ENCODE measurements at regions not wholly inside any gene's neighbourhood (a gene's known extent, or its start where the extent isn't known, plus 50 kb on each side); places are given as distances from the start of the nearest gene placed in this dataset.

- DNase-seq, result no peak
These were observed 163.4 kb downstream of the NUAK1 start for GRCh38 chr12:105975351-105975750.

GRCh38 chr12:105977236-105977635 is 161.5 kb downstream of the NUAK1 start:
- no peak for DNase-seq

DNA sequence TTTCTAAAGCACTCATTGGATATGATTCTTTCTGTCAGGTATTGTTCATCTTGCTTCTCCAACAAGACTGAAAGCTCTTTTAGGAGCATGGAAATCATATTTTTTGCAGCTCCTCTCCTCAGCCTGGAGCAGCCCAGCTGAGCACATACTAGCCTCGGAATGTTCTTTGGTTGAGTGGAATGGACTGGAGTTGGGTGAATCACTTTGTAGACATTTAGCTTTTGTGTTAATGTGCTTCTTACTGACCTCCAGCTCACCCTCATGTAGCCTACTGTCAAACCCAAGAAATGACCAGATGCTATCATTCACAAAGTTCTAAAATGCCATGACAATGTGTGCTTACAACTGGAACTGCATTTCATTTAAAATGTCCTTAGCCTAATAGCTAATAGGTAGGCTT is 161.1 kb downstream of the NUAK1 start:
- no peak for DNase-seq

DNA sequence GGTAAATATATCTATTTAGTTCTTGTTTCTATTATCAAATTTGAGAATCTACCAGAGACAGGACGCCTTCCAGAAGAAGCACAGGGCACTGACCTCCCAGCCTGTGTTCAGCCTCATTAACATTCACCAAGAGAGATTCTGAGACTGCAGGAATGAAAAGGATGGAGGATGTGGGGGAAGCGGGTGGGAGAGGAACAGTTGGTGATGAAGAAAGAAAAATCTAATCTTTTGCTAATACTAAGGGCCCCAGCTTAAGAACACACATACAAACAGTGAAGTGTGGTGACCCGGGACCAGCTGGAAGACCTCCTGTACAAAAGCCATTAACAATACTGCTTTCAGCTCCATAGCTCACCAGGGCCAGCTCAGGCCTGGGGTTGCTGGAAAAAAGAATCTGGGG is 160.5 kb downstream of the NUAK1 start:
- DNase-seq, result no peak

DNA sequence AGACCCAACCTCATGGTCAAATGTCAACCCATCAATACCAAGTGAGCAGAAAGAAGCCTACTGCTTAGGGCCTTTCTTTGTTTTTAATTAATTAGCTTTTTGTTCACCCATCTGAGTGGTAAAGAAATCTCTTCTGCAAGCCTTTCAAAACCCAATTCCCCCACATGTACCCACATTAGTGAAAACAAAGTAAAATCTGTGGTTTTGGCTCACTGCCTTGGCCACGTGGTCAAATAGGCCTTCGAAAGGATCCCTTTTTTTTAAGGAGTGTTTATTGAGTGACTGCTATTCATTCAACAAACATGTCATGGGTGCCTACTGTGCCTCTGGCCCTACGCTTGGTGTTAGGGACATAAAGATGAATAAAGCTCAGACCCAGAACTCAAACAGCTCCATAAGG is 160.1 kb downstream of the NUAK1 start:
- DNase-seq, result no peak

GRCh38 chr12:105980085-105980484 is 158.7 kb downstream of the NUAK1 start:
- no peak for DNase-seq

DNA sequence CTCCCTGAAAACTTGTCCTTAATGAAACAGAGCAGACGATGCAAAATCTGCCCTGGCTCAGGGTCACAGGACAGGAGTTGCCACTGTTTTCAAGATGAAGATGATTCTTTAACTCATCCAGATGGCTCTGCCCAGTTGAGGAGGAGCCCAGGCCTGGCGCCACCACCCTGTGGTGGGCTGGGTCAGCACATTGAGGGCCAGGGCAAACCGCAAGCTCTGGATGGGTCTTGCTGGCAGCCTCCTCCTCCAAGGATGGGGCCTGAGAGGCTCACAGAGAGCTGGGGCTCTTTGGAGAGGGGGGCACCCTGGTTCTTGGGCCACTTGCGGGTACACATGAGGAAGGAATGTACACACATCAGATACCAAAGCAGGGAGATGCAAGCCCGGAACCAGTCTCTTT is 158.2 kb downstream of the NUAK1 start:
- DNase-seq, result no peak

- DNase-seq, result no peak
These were observed 156.7 kb downstream of the NUAK1 start for GRCh38 chr12:105982022-105982421.

GRCh38 chr12:105983622-105984320 is 155.0 kb downstream of the NUAK1 start:
- no peak for DNase-seq

DNA sequence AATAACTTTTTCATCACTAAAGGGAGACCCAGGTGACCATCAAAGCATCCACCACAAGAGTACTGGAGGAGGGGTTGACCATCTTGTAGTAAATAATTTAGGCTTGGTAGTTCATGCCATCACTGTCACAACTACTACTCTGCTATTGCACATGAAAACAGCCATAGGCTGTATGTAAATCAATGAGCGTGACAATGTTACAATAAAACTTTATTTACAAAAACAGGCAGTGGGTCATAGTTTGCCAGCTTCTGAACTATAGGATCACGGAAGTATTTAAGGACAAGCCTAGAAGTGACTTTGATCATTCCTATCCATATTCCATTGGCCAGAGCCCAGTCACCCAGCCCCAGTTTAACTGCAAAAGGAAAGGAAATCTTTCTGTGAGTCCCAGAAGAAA is 153.4 kb downstream of the NUAK1 start:
- no peak for DNase-seq

- DNase-seq, result no peak
These were observed 151.7 kb downstream of the NUAK1 start for GRCh38 chr12:105986779-105987684.

DNA sequence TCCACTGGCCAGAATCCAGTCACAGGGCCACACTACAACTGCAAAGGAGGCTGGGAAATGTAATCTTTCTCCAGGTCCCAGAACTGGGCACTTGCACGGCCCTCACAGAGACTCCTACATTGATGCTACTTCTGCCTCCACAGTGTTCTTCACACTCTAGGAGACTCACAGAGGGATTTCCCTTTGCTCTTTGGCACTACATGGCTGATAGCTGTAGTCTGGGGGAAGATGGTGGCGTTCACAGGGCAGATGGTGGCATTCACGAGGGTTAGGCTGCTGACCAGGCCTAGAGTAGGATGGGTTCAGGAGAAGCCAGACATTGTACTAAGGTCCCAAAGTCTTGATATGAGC is 151.1 kb downstream of the NUAK1 start:
- no peak for DNase-seq

DNA sequence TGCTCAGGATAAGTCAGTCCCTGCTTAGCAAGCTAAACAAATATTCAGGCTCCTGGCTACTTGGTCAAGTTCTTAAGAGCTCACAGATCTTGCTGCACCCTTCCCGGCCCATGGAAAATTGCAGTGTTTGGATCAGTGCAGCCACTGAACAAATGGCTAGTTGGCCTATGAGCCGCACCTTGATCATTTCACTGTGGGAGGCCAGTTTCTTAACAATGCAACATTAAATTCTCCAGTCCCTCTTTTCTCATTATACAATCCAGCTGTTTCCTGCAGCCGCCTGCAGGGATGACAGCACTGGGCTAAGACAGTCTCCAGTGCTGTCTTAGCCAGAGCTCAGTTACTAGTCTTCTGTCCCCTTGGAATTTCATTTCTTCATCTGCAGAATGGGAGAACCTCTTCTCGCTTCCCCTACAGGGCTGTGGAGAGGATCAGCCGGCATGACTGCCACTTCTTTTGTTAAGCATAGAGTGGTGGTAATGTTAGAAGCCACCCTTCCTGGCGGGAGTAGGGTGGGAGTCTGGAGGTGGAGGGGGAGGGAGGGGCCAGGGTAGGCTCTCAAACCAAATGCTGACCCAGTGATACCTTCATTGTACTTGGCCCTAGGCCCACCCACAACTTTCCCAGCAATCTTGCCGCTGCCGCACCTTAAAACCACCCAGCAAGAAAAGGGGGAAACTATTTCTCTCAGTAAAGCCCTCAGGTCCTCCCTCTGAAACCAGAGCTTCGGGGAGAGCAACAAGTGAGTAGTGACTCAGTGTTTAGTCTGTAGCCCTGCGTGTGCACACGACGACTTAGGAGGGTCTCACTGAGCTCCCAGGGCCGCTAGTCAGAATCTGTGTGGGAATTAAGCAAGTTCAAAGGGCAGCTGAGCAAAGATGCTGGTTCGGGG is 145.7 kb downstream of the NUAK1 start:
- DNase-seq, result no peak

DNA sequence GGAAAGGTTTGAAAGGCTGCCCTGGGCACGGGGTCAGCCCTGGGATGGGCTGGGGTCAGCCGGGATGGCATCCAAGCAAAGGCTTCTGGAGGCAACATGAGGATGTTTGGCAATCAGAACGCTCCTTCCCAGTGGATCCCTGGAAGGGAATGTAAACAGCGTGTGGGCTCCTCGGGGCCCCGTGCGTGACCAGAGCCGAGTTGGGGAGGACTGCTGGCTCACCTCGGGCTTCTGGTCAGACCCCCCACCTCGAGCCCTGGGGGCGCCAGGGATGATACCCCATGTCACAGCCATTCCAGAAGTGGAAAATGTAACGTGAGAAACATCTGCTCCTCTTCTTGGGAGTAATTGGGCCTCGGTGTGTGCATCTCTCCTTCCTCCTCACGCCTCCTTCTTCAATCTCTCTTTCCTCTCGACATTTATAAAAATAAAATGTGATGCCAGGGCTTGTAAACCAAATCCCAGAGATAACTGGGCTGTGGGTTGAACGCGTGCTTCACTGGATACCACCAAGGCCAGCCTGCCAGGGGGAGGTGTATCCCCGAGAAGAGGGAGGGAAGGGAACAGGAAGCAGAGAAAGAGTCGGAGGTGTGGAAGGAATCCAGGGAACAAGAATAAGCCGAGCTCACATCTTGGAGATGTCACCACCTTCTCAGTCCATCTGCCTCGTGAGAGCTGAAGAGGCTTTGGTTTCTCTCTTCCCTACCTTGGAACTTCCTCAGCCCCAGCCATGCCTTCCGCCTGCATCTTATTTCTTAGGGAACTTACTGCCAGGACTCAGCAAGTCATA is 144.8 kb downstream of the NUAK1 start:
- no peak for DNase-seq

DNA sequence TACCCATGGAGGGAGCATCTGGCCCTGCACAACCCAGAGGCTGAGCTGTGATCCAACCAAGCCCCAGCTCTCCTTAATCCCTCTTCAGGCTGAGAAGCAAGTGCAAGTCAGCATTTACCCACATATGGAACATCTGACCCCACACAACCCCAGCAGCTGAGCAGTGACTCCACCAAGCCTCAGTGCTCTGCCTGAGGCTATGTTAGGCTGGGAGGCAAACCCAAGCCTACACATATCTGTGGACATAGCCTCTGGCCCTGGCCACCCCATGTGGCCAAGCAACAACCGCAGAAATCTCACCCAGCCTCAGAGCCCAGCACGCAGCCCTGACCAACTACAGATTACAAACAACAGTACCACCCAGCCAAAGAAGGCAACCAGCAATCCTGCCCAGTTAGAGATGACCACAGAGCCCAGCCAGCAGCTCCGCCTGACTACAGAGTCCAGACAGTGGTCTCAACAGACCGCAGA is 142.8 kb downstream of the NUAK1 start:
- no peak for DNase-seq

GRCh38 chr12:105998561-105998960 is 140.2 kb downstream of the NUAK1 start:
- no peak for DNase-seq

GRCh38 chr12:106000382-106001104 is 138.2 kb downstream of the NUAK1 start:
- DNase-seq, result no peak

- no peak for DNase-seq
These were observed 137.5 kb downstream of the NUAK1 start for GRCh38 chr12:106001105-106001836.

GRCh38 chr12:106001837-106002218 is 136.9 kb downstream of the NUAK1 start:
- no peak for DNase-seq

DNA sequence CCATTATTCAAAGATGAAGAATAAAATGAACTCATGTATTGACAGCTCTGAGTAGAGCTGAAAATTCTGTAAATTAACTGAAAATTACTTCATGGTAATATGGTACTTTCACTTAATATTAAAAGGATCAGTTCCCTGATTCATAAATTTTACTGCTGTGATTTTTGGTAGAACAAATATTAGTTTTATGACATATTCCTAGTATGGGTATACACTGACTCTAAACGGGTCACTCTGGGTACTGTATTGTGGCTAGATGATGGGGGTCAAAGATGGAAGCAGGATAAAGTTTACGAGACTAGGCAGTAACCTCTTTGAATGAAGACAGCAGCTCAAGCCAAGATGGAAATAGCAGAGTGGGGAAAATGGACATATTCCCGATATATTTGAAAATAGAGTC is 135.5 kb downstream of the NUAK1 start:
- no peak for DNase-seq

DNA sequence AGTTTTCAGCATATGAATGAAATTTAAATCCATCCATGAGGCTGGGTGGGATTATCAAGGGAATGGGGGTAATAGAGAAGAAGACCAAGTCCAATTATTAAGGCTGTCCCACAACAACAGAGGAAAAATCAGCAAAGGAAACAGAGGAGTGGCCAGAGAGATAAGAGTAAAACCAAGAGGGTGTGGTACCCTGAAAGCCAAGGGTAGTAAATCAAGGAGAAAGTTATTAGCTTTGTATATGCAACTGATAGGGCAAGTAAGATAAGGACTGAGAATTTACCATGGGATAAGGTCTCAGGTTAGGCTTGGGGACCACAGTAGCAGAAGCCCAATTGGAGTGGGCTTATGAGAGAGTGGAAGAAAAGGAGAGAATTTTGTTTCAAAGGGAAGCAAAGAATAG is 134.5 kb downstream of the NUAK1 start:
- no peak for DNase-seq

Measured in CD4-positive, alpha-beta T cell treated with Interferon alpha-2 for 1 hour (primary cell).